ENCODE measurements at regions not wholly inside any gene's neighbourhood (a gene's known extent, or its start where the extent isn't known, plus 50 kb on each side); places are given as distances from the start of the nearest gene placed in this dataset.

DNA sequence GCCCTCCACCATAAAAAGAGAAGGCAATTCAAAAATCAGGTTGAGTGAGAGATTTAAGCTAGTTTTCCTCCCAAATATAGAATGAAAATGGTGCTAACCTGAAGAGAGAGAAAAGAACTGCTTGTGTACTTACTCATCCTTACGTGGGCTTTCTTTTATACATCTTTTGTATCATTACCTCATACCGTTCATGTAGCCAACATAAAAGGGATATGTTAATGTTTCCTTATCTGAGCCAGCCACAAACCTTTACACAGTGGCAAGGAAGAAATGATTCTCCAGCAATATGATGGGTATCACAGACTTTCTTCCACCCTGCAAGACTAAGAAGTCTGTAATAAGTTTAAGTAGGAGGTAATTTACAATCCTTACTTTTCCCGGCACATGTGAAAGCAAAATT lies 600.8 kb upstream of the ZNF385D start:
- no peak for TF ChIP-seq EZH2 (IDR thresholded peaks at IDR 0.05; ENCODE audit: borderline replicate concordance, low read depth, low read length, poor library complexity, severe bottlenecking)
- TF ChIP-seq, protein P1, sequence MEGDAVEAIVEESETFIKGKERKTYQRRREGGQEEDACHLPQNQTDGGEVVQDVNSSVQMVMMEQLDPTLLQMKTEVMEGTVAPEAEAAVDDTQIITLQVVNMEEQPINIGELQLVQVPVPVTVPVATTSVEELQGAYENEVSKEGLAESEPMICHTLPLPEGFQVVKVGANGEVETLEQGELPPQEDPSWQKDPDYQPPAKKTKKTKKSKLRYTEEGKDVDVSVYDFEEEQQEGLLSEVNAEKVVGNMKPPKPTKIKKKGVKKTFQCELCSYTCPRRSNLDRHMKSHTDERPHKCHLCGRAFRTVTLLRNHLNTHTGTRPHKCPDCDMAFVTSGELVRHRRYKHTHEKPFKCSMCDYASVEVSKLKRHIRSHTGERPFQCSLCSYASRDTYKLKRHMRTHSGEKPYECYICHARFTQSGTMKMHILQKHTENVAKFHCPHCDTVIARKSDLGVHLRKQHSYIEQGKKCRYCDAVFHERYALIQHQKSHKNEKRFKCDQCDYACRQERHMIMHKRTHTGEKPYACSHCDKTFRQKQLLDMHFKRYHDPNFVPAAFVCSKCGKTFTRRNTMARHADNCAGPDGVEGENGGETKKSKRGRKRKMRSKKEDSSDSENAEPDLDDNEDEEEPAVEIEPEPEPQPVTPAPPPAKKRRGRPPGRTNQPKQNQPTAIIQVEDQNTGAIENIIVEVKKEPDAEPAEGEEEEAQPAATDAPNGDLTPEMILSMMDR (conservative IDR thresholded peaks at IDR 0.05; ENCODE audit: low read depth, low read length) = no peak
